DMS114 treated with DMSO at 0.1 percent for 48 hours (cell line): ENCODE measurements at regions not wholly inside any gene's neighbourhood (a gene's known extent, or its start where the extent isn't known, plus 50 kb on each side); places are given as distances from the start of the nearest gene placed in this dataset.

Source experiments
- DNase-seq: peaks from one replicate; lab custom pipeline; 2025; ENCODE audit not compliant: unreplicated experiment; lab: John Stamatoyannopoulos, UW

- no peak for DNase-seq
Measured at GRCh38 chr1:181383695-181384094, 99.6 kb upstream of the CACNA1E start.

- no peak for DNase-seq
Measured at GRCh38 chr1:181386340-181386739, 97.0 kb upstream of the CACNA1E start.

GRCh38 chr1:181386951-181387350 is 96.4 kb upstream of the CACNA1E start:
- DNase-seq: no peak

- no peak for DNase-seq
Measured at GRCh38 chr1:181387702-181388101, 95.6 kb upstream of the CACNA1E start.

GRCh38 chr1:181390410-181391077 is 92.8 kb upstream of the CACNA1E start:
- DNase-seq: no peak

- no peak for DNase-seq
Measured at GRCh38 chr1:181391301-181391900, 91.9 kb upstream of the CACNA1E start.

GRCh38 chr1:181392133-181392532 is 91.2 kb upstream of the CACNA1E start:
- DNase-seq: no peak

- no peak for DNase-seq
Measured at GRCh38 chr1:181392613-181393220, 90.6 kb upstream of the CACNA1E start.

GRCh38 chr1:181394766-181395165 is 88.6 kb upstream of the CACNA1E start:
- DNase-seq: no peak

GRCh38 chr1:181396171-181396670 is 87.1 kb upstream of the CACNA1E start:
- no peak for DNase-seq

- DNase-seq: no peak
Measured at GRCh38 chr1:181396811-181397210, 86.5 kb upstream of the CACNA1E start.

GRCh38 chr1:181397845-181398244 is 85.5 kb upstream of the CACNA1E start:
- DNase-seq: no peak

GRCh38 chr1:181398544-181398943 is 84.8 kb upstream of the CACNA1E start:
- DNase-seq: no peak

GRCh38 chr1:181405584-181405983 is 77.7 kb upstream of the CACNA1E start:
- DNase-seq: no peak

GRCh38 chr1:181406989-181407388 is 76.3 kb upstream of the CACNA1E start:
- DNase-seq: no peak

GRCh38 chr1:181409981-181410380 is 73.3 kb upstream of the CACNA1E start:
- DNase-seq: no peak

- no peak for DNase-seq
Measured at GRCh38 chr1:181412746-181413145, 70.6 kb upstream of the CACNA1E start.

GRCh38 chr1:181413195-181413815 is 70.0 kb upstream of the CACNA1E start:
- DNase-seq: no peak

- no peak for DNase-seq
Measured at GRCh38 chr1:181413836-181414235, 69.5 kb upstream of the CACNA1E start.

- no peak for DNase-seq
Measured at GRCh38 chr1:181416268-181416860, 67.0 kb upstream of the CACNA1E start.

- DNase-seq: no peak
Measured at GRCh38 chr1:181417915-181418314, 65.4 kb upstream of the CACNA1E start.
